Pancreas (tissue), 10 donors: ENCODE measurements at regions not wholly inside any gene's neighbourhood (a gene's known extent, or its start where the extent isn't known, plus 50 kb on each side); places are given as distances from the start of the nearest gene placed in this dataset.

Experiments
- ATAC-seq, 4 donors: fragments of 200-7000 bp; cut with Tn5 transposase; one replicate each; pipeline versions ENCODE4 v1.8.0 to v1.9.1; 2020; ENCODE audit warnings: mild to moderate bottlenecking in 4 of 4, moderate library complexity in 4 of 4
- DNase-seq, 6 donors: peaks; one replicate each; pipeline ENCODE4 v3.0.0-alpha.2; 2020
- FAIRE-seq: peaks from 2 replicates; lab custom pipeline; 2012; peaks lifted over from hg19 to GRCh38; lab: Jason Lieb, UNC
- H3K27ac ChIP-seq, 4 donors: fragments of 200-600 bp; sonication (generic); 1 replicate in 3 of 4; 2 replicates in 1 of 4; pipeline versions ENCODE4 v1.5.0 to v1.8.0; 2020
- H3K27me3 ChIP-seq, 4 donors: fragments of 200-600 bp; one replicate each; pipeline ENCODE4 v1.8.0; 2021
- H3K36me3 ChIP-seq, 3 donors: fragments of 200-600 bp; sonication (generic) in 1 of 3; one replicate each; pipeline versions ENCODE4 v1.5.0 to v1.8.0; 2020 to 2021
- H3K4me1 ChIP-seq, 3 donors: fragments of 200-600 bp; one replicate each; pipeline ENCODE4 v1.8.0; 2021
- H3K4me3 ChIP-seq, 4 donors: fragments of 200-600 bp; sonication (generic) in 2 of 4; one replicate each; pipeline versions ENCODE4 v1.5.0 to v1.8.0; 2020 to 2021
- H3K9me3 ChIP-seq, 4 donors: fragments of 200-600 bp; one replicate each; pipeline ENCODE4 v1.8.0; 2021
- WGBS, 2 donors: extraction: QIAGEN DNeasy Blood & Tissue Kit; methylation state at CpG; one replicate each; pipeline ENCODE4 v1.1.7; 2013; 5-methylcytosine and 5-hydroxymethylcytosine counted together
- intact Hi-C, 3 donors: fragments of 100-400 bp; cut with DNase I; formaldehyde crosslinking; loops; one replicate each; pipeline versions ENCODE4 v1.11.1 to v1.14.2; 2022
- TF ChIP-seq, protein P1 (sequence below), 4 donors: fragments of 200-600 bp; sonication (generic) in 3 of 4; IDR thresholded peaks; one replicate each; pipeline versions ENCODE4 v1.5.0 to v1.8.0; 2021; ENCODE audit warnings: antibody characterized with exemption in 4 of 4
- donor health status: healthy with polysubstance abuse.
- donor health status: DM: no; HTN: no; CAD: no; lungs with moderate emphysema.
- donor health status: DM: no; HTN: no; CAD: no.
- donor health status: control.
- donor health status: control.
- donor health status: Bipolar disorder and iron deficiency.
- donor health status: DM: yes; HTN: yes; CAD: no.
- donor health status: DM: no; HTN: no; CAD: no.
- donor health status: DM: no; HTN: no; CAD: no.
- donor health status: DM: yes; HTN: yes; CAD: no.

- H3K27me3 ChIP-seq: peaks cover 0 to 9% (median 2%) of the 10 kb centered on the region in 4 donors
- H3K36me3 ChIP-seq: no peaks in the 10 kb centered on the region
- DNase-seq (no peak), ATAC-seq (no peak), FAIRE-seq (no peak)
- no peaks in the 10 kb centered on the region for H3K4me1 ChIP-seq
- intact Hi-C loops: no loop called here
- TF ChIP-seq, protein P1, sequence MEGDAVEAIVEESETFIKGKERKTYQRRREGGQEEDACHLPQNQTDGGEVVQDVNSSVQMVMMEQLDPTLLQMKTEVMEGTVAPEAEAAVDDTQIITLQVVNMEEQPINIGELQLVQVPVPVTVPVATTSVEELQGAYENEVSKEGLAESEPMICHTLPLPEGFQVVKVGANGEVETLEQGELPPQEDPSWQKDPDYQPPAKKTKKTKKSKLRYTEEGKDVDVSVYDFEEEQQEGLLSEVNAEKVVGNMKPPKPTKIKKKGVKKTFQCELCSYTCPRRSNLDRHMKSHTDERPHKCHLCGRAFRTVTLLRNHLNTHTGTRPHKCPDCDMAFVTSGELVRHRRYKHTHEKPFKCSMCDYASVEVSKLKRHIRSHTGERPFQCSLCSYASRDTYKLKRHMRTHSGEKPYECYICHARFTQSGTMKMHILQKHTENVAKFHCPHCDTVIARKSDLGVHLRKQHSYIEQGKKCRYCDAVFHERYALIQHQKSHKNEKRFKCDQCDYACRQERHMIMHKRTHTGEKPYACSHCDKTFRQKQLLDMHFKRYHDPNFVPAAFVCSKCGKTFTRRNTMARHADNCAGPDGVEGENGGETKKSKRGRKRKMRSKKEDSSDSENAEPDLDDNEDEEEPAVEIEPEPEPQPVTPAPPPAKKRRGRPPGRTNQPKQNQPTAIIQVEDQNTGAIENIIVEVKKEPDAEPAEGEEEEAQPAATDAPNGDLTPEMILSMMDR (IDR thresholded peaks at IDR 0.05): no peak
- no peak overlapping the region for H3K4me3 ChIP-seq
- no peaks in the 10 kb centered on the region for H3K9me3 ChIP-seq
- WGBS, 2 donors: 75 to 83% methylated on average over 5 of the region's 5 CpGs
- H3K27ac ChIP-seq: no peak overlapping the region
These were observed 951.6 kb upstream of the TENM3 start for GRCh38 chr4:181291615-181292014.

- TF ChIP-seq, protein P1 (IDR thresholded peaks at IDR 0.05): no peak
- H3K4me3 ChIP-seq: no peak overlapping the region
- H3K9me3 ChIP-seq: no peaks in the 10 kb centered on the region
- no peak for FAIRE-seq
- H3K27ac ChIP-seq: no peak overlapping the region
- DNase-seq: no peak
- 84 to 92% methylated on average over 3 of the region's 3 CpGs for WGBS, 2 donors
- ATAC-seq: no peak
- H3K4me1 ChIP-seq: no peaks in the 10 kb centered on the region
- peaks cover 0 to 9% (median 2%) of the 10 kb centered on the region in 4 donors for H3K27me3 ChIP-seq
- H3K36me3 ChIP-seq: no peaks in the 10 kb centered on the region
- intact Hi-C loops: no loop called here
These were observed 950.2 kb upstream of the TENM3 start for GRCh38 chr4:181293014-181293413.

DNA sequence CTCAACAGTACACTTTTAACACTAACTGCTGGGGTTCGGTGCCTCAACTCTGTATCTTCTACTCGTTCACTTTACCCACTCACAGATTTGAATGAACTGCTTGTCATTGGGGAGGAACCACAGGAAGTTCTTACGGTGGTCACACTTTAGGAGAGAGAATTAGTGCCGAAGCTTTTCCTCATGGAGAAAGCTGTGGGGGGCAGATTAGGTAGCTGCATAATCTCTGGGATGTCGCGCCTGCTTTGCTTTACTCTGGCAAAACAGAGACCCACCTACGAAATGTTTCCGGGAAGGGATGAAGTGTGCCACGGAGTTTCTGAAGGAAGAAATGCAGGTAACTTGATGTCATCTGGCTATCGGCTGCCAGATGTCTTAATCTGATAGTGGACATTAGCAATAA lies 949.7 kb upstream of the TENM3 start:
- no peak for DNase-seq
- TF ChIP-seq, protein P1 (IDR thresholded peaks at IDR 0.05): no peak
- intact Hi-C loops: no loop called here
- Histone ChIP-seq H3K4me1 (no peaks in the 10 kb centered on the region), H3K9me3 (no peaks in the 10 kb centered on the region), H3K27ac (no peak overlapping the region), H3K4me3 (no peak overlapping the region), H3K36me3 (no peaks in the 10 kb centered on the region), H3K27me3 (peaks cover 0 to 9% (median 2%) of the 10 kb centered on the region in 4 donors)
- FAIRE-seq: no peak
- no peak for ATAC-seq
- WGBS, 2 donors: 56 to 61% methylated on average over 10 of the region's 10 CpGs

- TF ChIP-seq, protein P1 (IDR thresholded peaks at IDR 0.05): no peak
- FAIRE-seq (peak; percentile 37), DNase-seq (no peak), ATAC-seq (no peak)
- intact Hi-C loops: no loop called here
- no peak overlapping the region for H3K27ac ChIP-seq
- H3K36me3 ChIP-seq: no peaks in the 10 kb centered on the region
- peaks cover 0 to 9% (median 2%) of the 10 kb centered on the region in 4 donors for H3K27me3 ChIP-seq
- H3K4me1 ChIP-seq: no peaks in the 10 kb centered on the region
- H3K4me3 ChIP-seq: no peak overlapping the region
- 46 to 48% methylated on average over 2 of the region's 2 CpGs for WGBS, 2 donors
- H3K9me3 ChIP-seq: no peaks in the 10 kb centered on the region
These were observed 948.8 kb upstream of the TENM3 start for GRCh38 chr4:181294421-181294820.
